SK-N-SH treated with all-trans-retinoic acid at 6 μM for 48 hours (cell line): ENCODE measurements at regions not wholly inside any gene's neighbourhood (a gene's known extent, or its start where the extent isn't known, plus 50 kb on each side); places are given as distances from the start of the nearest gene placed in this dataset.
A peak's percentile ranks its signal among the peaks of the same experiment; 100 is the strongest.

Experiments
- BACH2 ChIP-seq: fragments of 250-450 bp; sonication (Bioruptor Pico); IDR thresholded peaks from 2 replicates; pipeline ENCODE4 v1.9.0; 2021; ENCODE audit warnings: mild to moderate bottlenecking, borderline replicate concordance
- CREB5 ChIP-seq: fragments of 250-450 bp; sonication (Bioruptor Pico); IDR thresholded peaks from 2 replicates; pipeline ENCODE4 v1.5.1; 2020; ENCODE audit warnings: low read depth, mild to moderate bottlenecking, moderate library complexity
- ISL1 ChIP-seq: fragments of 250-450 bp; sonication (Bioruptor Pico); IDR thresholded peaks from 2 replicates; pipeline ENCODE4 v2.1.2; 2022; ENCODE audit warnings: mild to moderate bottlenecking, moderate library complexity
- ZNF565 ChIP-seq: fragments of 450-650 bp; formaldehyde crosslinking; conservative IDR thresholded peaks from 2 replicates; pipeline ENCODE4 v1.5.0; 2020; ENCODE audit warnings: low read depth, mild to moderate bottlenecking, moderate library complexity
- ZNF70 ChIP-seq: fragments of 450-650 bp; formaldehyde crosslinking; IDR thresholded peaks from 2 replicates; pipeline ENCODE4 v1.5.0; 2020; ENCODE audit warnings: mild to moderate bottlenecking, moderate library complexity
- TF ChIP-seq, protein P1 (sequence below): fragments of 250-450 bp; sonication (Bioruptor Pico); IDR thresholded peaks from 2 replicates; pipeline ENCODE4 v1.5.0; 2020; ENCODE audit warnings: mild to moderate bottlenecking, moderate library complexity
- TF ChIP-seq, protein P2 (sequence below): fragments of 250-450 bp; sonication (Bioruptor Pico); IDR thresholded peaks from 2 replicates; pipeline ENCODE4 v1.8.0; 2020; ENCODE audit warnings: mild to moderate bottlenecking, moderate library complexity, borderline replicate concordance

DNA sequence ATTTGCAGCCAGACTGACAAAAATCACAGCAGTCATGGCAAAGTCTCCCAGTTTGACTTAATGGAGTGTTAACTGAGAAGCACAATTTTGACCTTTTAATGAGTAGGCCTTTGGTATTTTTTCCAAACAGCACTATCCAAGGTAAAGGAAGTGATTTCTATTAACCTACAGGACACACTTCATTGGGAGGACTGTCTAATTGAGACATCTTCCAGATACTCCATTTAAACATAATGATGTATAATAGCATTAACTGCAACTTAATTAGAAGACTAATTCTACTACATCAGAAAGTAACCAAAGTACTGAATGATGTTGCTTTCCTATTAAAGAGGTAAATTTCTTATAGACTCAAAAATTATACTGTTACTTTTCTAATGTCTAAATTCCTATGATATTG, 61.1 kb downstream of the TWIST1 start (continued):
- TF ChIP-seq BACH2 (CRISPR knock-in tag) = no peak
- TF ChIP-seq, protein P1, sequence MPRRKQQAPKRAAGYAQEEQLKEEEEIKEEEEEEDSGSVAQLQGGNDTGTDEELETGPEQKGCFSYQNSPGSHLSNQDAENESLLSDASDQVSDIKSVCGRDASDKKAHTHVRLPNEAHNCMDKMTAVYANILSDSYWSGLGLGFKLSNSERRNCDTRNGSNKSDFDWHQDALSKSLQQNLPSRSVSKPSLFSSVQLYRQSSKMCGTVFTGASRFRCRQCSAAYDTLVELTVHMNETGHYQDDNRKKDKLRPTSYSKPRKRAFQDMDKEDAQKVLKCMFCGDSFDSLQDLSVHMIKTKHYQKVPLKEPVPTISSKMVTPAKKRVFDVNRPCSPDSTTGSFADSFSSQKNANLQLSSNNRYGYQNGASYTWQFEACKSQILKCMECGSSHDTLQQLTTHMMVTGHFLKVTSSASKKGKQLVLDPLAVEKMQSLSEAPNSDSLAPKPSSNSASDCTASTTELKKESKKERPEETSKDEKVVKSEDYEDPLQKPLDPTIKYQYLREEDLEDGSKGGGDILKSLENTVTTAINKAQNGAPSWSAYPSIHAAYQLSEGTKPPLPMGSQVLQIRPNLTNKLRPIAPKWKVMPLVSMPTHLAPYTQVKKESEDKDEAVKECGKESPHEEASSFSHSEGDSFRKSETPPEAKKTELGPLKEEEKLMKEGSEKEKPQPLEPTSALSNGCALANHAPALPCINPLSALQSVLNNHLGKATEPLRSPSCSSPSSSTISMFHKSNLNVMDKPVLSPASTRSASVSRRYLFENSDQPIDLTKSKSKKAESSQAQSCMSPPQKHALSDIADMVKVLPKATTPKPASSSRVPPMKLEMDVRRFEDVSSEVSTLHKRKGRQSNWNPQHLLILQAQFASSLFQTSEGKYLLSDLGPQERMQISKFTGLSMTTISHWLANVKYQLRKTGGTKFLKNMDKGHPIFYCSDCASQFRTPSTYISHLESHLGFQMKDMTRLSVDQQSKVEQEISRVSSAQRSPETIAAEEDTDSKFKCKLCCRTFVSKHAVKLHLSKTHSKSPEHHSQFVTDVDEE = peak; percentile 65; the same call in 1 of the 2 replicates
- no peak for TF ChIP-seq CREB5
- 0 out of 2 replicates have a peak, but pooled peaks have one; percentile 32 for TF ChIP-seq ZNF70 (CRISPR knock-in tag)
- peak; percentile 58 for TF ChIP-seq ISL1 (CRISPR knock-in tag)
- TF ChIP-seq, protein P2, sequence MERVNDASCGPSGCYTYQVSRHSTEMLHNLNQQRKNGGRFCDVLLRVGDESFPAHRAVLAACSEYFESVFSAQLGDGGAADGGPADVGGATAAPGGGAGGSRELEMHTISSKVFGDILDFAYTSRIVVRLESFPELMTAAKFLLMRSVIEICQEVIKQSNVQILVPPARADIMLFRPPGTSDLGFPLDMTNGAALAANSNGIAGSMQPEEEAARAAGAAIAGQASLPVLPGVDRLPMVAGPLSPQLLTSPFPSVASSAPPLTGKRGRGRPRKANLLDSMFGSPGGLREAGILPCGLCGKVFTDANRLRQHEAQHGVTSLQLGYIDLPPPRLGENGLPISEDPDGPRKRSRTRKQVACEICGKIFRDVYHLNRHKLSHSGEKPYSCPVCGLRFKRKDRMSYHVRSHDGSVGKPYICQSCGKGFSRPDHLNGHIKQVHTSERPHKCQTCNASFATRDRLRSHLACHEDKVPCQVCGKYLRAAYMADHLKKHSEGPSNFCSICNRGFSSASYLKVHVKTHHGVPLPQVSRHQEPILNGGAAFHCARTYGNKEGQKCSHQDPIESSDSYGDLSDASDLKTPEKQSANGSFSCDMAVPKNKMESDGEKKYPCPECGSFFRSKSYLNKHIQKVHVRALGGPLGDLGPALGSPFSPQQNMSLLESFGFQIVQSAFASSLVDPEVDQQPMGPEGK (CRISPR knock-in tag) = no peak
- TF ChIP-seq ZNF565 = no peak
